ENCODE measurements at regions not wholly inside any gene's neighbourhood (a gene's known extent, or its start where the extent isn't known, plus 50 kb on each side); places are given as distances from the start of the nearest gene placed in this dataset.
"Not testable (repeated sequence)": the region's sequence is repeated elsewhere in the genome, so short reads cannot be mapped to it uniquely, and the experiment has no call there.

DNA sequence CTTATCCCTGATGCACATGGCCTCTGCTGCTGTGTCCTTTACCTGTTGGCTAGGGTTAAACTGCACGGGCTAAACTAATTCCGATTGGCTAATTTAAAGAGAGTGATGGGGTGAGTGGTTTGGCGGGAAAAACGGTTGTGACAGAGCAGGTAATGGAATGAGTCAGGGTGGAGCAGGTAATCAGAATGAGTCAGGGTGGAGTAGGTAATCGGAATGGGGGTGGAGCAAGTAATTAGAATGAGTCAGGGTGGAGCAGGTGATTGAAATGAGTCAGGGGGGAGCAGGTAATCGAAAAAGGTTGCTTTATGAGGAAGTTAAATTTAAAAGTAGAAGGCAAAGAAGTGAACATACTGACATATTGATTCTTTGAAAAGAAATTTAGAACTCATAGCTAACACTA, 185.2 kb downstream of the OTOL1 start:
- TF ChIP-seq, protein P1, sequence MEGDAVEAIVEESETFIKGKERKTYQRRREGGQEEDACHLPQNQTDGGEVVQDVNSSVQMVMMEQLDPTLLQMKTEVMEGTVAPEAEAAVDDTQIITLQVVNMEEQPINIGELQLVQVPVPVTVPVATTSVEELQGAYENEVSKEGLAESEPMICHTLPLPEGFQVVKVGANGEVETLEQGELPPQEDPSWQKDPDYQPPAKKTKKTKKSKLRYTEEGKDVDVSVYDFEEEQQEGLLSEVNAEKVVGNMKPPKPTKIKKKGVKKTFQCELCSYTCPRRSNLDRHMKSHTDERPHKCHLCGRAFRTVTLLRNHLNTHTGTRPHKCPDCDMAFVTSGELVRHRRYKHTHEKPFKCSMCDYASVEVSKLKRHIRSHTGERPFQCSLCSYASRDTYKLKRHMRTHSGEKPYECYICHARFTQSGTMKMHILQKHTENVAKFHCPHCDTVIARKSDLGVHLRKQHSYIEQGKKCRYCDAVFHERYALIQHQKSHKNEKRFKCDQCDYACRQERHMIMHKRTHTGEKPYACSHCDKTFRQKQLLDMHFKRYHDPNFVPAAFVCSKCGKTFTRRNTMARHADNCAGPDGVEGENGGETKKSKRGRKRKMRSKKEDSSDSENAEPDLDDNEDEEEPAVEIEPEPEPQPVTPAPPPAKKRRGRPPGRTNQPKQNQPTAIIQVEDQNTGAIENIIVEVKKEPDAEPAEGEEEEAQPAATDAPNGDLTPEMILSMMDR (IDR thresholded peaks at IDR 0.05), result not testable (repeated sequence)
- not testable (repeated sequence) for TF ChIP-seq EP300 (IDR thresholded peaks at IDR 0.05)
